GM18867 (cell line): ENCODE measurements at regions not wholly inside any gene's neighbourhood (a gene's known extent, or its start where the extent isn't known, plus 50 kb on each side); places are given as distances from the start of the nearest gene placed in this dataset.
A peak's percentile ranks its signal among the peaks of the same experiment; 100 is the strongest.

Source experiments
- ATAC-seq: cut with Tn5 transposase; IDR thresholded peaks from one replicate; pipeline ENCODE4 v1.9.1; 2021; ENCODE audit warnings: mild to moderate bottlenecking, moderate library complexity; ENCODE audit not compliant: unreplicated experiment

DNA sequence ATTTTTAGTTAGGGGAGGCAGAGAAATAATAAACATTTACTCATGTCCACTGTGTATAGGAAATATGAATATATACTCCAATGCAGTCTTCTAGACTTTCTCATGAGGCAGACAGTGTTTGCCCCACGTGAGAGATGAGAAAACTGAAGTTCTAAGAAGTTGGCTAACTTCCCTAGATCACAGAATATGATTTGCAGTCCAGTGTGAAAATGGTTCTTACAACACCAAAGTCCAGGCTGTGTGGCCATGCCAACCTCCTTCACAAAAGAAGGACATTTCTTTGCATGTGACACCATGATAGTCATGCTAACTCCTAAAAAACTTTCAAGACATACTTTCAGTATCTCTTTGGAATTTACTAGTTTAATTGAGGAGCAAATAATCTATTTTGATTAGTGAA, 143.7 kb downstream of the IRS1 start:
- no peak for ATAC-seq

DNA sequence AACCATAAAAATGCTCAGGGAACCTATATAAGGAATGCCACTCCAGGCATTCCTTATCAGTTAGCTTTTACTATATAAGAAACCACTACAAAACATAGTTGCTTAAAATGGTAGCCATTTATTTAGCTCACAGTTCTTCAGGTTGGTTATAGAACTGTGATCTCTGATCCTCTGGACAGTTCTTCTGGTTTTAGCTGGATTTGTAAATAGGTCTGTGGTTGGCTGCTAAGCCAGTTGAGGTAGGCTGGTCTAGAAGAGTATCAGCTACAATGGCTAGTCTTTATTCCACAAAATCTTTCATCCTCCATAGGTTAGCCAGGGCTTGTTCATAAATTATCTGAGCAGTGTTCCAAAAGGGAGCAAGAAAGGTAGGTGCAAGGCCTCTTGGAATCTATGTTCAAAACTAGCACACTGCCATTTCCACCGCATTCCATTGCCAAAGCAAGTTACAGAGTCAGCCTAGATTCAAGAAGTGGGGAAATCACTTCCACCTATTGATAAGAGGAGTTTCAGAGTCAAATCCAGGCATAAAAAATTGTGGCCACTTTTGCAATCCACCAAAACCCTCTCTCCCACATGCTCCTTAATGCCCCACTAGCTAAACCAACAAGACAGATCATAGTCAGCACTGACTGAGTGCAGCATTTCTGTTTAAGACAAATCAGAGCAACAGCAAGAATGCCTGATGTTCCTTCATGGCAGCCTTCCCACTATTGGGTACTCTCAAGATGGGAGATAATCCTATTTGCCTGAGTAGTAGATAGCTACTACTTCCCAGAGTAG, 146.4 kb downstream of the IRS1 start:
- no peak for ATAC-seq

DNA sequence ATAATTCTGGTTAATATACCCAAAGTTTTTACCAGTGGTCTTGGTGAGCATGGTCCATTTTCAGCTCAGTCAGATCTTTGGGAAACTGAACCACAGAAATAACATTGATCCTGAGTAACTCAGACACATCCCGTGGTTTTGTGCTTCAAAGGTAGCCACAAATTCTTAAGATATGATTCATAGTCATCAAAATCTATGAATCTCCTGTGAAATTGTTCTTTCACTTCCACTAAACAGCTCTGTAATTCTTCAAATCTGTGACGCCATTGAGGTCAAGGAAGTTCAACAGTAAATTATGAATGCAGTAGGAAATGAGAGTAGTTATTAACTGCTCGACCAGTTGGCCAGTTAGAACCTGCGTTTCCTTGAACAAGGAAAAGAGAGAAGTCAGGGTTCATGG, 147.3 kb downstream of the IRS1 start:
- ATAC-seq: no peak

DNA sequence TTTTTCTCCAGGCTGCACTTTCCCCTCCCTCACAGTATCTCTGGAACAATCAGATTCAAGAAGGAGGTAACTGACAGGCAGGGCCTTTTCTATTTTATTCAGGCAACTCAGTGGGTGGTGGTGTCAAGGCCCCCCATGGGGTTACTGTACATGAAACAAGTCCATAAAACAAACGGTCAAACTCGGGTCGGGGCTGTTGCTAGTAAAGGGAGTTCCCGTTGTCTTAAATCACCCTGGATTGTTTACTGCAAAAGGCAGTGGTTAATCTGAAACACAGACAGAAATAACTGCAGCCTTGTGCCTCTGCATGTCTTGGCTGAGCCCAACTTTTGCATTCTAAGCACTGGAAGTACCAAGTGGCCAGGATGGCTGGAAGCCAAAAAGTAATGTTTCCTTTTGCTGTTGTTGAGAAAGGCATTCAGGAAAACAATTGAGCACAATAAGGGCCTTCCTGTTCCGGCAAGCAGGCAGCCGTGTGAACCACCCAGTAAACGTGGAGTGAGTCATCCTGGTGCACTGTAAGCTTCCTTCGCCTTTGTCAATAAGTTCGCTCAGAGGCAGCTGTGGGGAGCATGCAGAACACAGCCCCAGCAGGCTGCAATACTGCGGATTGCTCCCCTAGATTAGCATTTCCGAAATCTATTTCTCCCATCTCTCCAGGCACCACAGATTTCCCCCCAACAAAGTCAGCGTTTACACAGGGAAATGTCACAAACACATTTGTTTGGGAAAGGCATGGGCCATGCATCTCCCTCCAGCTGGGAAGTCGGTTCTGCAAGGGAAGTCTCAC, 149.6 kb downstream of the IRS1 start:
- ATAC-seq: peak; percentile 51

DNA sequence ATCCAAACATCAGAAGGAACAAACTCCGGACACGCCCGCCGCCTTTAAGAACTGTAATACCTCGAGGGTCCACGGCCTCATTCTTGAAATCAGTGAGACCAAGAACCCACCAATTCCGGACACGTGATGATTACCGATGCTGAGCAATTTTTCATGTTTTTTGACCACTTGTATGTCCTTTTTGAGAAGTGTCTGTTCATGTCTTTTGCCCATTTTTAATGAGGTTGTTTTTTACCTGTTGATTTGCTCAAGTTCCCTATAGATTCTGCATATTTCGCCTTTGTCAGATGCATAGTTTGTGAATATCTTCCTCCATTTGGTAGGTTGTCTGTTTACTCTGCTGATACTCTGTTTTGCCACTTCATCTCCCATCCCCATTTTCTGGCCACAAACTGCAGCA, 150.4 kb downstream of the IRS1 start:
- no peak for ATAC-seq

DNA sequence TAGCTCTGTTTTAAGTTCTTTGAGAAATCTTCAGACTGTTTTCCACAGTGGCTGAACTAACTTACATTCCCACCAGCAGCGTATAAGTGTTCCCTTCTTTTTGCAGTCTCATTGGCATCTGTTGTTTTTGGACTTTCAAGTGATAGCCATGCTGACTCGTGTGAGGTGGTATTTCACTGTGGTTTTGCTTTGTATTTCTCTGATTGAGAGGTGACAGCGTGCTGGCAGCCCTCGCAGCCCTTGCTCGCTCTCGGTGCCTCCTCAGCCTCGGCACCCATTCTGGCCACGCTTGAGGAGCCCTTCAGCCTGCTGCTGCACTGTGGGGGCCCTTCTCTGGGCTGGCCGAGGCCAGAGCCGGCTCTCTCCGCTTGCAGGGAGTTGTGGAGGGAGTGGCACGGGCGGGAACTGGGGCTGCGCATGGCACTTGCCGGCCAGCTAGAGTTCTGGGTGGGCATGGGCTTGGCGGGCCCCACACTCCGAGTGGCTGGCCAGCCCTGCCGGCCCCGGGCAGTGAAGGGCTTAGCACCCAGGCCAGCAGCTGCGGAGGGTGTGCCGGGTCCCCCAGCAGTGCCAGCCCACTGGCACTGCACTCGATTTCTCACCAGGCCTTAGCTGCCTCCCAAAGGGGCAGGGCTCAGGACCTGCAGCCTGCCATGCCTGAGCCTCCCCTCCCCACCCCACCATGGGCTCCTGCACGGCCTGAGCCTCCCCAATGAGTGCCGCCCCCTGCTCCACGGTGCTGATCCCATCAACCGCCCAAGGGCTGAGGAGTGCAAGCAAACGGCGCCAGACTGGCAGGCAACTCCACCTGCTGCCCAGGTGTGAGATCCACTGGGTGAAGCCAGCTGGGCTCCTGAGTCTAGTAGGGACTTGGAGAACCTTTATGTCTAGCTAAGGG, 151.8 kb downstream of the IRS1 start:
- no peak for ATAC-seq

DNA sequence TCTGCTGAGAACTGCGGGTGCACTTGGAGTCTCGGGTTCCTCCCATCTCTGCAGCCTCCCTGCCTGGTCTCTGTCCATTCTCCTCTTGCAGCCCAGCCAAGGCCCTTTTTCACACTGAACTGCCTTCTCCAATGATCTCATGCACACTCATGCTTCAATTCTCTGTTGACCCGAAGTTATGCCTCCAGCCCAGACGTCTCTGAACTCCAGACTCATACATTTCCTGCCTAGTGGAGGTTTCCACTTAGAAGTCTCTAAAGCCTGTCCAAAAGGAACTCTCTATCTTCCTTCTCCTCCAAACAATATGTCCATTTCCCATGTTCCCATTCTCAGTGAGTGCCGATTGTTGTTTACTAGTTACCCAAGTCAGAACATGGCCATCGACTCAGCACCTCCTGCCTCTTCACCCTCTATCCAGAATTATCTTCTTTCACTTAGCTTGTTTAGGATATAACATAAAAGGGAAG, 155.2 kb downstream of the IRS1 start:
- no peak for ATAC-seq

DNA sequence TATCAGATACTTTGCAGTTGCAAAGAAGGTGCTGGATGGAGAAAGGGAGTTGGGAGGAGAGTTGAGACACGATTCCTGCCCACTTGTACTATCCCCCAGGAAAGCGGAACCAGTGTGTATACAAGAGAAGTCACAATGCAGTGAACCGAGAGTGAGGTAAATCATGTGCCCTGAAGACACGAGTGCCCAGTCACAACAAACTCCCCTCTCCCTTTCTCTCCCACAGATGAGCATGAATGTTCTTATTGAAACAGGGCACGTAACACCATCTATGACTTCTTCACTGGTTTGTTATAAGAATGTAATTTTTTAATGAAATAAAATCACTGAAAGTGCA, 155.7 kb downstream of the IRS1 start:
- no peak for ATAC-seq

DNA sequence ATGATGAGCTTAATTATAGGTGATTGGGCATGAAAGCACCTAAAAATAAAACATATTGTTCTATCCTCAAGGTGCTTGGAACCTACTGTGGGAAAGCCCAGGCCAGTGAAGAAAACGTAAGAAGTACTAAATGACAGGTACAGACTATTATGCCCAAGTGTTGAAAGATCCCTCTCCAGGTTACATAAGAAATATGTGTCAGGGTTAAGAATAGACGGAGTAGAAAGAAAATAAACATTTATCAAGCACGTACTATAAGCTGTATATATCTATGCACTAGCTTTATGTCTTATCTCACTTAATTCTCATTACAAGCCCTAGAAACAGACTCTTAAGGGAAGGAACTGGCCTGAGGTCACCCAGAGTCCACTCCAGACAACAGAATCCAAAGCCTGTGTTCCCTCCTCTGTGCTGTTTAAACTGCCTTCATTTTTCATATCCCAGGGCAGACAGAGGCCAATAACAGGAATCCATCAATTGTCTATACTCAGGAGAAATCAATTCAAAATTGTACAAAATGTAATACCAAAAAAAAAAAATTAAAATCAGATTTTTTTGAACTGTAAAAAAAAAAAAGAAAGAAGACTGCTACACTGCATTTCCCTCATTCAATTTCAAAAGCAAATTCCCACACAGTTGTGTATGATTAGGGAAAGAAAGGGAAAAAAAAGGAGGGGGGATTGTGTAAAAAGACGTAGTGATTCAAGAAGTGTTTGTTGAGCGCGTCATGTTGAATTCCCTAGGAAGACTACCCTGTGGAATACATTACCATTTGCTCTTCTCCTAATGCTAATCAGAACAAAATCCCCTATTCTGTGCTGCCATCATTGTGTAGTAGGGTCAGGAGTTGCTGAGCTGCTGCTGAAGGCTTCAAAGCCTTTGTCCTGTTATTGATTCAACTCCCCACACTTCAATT, 156.3 kb downstream of the IRS1 start:
- ATAC-seq: no peak

DNA sequence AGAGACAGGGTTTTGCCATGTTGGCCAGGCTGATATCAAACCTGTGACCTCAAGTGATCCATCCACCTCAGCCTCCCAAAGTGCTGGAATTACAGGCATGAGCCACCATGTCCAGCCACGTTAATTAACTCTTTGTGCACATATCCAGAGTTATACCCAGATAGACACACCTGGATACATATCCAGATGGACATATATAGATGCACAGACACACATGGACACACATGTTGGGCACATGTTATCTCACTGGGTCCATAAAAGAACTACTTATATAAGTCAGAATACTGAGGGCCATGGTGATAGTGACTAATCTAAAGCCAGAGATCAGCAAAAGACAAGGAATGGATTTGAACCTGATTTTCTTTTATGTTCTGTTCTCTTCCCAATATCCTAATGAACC, 158.6 kb downstream of the IRS1 start:
- no peak for ATAC-seq

DNA sequence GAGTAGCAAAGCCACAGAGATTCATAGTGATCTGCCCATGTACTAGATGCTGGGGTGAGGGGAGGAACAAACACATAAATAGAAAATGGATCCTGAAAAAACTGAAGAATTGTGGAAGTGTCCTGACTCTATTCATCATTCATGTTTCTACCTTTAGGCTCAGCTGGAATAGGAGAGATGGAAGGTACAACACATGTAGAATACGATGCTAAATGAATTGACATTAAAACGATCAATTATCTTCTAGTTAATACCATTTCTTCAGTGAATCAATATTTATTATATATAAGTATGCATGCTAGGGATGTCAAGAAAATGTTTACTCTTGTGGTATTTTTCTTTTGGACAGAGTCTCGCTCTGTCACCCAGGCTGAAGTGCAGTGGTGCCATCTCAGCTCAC, 159.1 kb downstream of the IRS1 start:
- ATAC-seq: no peak

DNA sequence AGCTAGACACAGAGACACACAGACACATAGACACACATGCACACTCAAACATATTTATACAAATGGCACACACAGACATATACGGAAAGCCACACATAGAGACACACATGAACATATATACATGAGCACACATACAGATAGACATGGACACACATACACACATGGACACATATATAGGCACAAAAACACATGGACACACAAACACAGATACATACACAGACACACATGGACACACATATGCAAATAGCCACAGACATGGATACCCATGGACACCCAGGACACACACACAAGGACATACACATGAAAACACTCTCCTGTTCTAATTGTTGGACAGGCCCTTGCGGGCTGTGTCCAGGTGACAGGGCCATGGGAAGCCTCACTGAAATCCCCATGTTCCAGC, 160.1 kb downstream of the IRS1 start:
- no peak for ATAC-seq

DNA sequence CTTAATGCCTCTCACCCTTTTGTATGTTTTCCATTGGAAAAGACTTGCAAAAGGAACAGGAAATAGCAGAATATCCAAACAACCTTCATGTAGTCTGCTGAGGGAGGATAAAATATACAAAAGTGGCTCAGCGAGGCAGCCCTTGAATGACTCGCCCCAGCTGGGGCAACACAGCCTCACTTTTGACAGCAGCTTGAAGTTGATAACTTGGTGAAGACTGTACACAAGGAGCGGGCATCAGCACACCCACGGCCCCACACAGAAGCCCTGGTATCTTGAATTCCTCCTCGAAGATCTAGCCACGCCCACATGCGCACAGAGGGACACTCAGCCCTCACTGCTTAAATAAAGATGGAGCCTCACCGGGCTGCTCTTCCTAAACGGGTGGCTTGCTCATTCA, 161.0 kb downstream of the IRS1 start:
- no peak for ATAC-seq

DNA sequence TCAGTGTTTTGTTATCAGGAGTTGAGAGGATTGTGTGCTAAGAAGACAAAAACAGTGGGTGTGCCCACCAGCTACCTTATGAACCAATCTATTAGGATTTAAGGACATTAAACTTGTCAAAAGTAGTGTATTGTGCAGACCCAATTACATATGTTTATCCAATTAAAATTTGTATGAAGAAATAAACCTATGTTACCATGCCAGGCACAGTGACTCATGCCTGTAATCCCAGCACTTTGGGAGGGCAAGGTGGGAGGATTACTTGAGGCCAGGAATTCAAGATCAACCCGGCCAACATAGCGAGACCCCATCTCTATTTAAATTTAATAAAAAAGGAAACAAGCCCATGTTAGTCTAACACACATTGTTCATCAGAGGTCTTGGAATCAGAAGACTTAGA, 162.2 kb downstream of the IRS1 start:
- ATAC-seq: no peak

DNA sequence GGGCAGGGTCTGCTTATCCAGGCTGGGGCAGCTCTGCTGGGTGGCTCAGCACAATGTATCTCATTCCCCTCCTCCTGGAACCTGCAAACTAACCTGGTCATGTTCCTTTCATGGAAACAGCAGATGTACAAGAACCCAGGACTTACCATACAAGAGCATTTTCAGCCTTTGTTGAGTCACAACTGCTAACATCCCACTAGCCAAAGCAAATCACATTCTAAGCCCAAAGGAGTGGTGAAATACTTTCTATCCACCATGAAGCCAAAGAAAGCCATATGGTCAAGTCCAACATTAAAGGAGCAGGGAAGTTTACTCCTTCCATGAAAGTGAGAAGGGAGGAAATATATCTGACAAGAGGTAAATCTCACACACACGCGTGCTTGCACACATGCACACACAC, 163.0 kb downstream of the IRS1 start:
- no peak for ATAC-seq

DNA sequence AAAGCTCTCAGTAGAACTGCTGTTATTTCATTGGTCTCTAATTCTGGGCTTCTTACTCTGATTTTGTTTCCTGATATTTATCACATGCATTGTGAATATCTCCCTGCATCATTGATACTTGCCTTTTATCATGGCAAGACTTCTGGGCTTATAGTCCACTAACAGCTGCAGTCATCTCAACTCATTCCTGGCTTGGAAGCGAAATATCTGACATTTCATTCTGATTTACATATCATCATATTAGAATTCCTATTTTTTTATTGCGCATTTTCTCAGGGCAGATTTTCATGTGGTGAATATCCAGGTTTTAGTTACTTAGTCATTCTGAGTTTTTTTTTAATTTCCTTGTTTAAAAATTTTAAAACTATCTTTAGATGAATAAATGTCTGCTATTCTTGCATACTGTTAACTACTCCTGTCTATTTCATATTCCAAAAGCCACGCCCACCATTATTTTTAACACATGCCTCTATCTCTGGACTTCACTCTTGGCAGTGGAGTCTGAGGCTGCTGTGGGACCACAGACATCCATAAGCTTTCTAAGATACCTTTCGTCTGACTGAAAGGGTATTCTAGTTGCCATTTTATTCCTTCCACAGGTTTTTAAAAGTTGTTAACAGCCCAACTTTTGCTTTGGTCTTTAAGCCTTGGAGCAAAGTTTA, 164.5 kb downstream of the IRS1 start:
- ATAC-seq: no peak

DNA sequence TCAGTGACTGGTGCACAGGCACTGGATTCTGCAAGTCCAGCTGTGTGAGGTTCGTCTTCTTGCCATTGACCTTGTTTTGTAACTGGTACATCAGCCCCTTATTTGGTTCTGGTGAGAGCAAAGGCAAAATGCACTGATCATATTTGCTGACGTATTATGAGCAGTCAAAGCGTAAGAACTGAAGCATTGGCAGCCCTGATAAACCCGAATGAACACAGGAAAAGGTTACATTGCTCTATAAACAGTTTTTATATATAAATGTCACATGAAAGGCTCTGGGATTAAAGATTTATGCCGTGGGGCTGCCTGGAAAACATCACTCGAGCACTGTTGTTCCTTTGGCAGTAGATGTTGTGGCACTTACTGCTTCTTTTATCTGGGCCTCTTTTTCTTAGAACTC, 167.9 kb downstream of the IRS1 start:
- no peak for ATAC-seq

DNA sequence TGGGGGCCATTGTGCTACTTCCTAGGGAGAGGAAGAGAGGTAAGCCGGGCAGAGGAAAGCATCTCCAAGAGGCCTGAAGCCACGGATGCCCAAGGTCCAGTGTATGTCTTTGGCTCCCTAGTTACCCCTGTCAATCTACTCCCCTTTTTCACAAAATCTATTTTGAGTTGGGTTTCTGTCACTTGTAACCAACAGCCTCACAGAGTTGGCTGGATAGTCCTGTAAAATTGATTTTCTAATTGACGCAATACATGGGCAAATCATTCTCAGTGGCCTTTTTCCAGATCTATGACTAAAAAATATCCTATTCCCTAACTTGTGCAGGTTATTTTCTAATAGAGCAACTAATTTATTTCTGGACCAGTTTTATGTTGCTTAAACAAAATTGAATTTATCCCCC, 168.4 kb downstream of the IRS1 start:
- ATAC-seq: no peak

DNA sequence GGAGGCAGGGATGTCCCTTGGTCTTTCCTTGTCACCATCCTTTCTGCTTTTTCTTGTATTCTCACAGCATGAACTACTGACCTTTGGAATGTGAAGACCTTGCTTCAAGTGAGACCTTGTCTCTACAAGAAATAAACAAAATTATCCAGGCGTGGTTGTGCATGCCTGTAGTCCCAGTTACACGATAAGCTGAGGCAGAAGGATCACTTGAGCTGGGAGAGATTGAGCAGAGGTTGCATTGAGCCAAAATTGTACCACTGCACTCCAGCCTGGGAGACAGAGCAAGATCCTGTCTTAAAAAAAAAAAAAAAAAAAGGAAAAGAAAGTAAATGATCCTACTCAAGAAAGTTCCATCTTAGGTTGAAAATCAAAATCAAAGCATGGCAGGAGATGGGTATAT, 173.7 kb downstream of the IRS1 start:
- no peak for ATAC-seq
